22Rv1 (cell line): ENCODE measurements at regions not wholly inside any gene's neighbourhood (a gene's known extent, or its start where the extent isn't known, plus 50 kb on each side); places are given as distances from the start of the nearest gene placed in this dataset.

Source experiments
- H3K27ac ChIP-seq: fragments of 450-650 bp; 2 replicates; pipeline ENCODE4 v1.5.1; 2017
- CTCF ChIP-seq: fragments of 450-650 bp; IDR thresholded peaks from 2 replicates; pipeline ENCODE4 v1.5.1; 2017; ENCODE audit warnings: mild to moderate bottlenecking
- ZFX ChIP-seq: fragments of 450-650 bp; IDR thresholded peaks from 2 replicates; pipeline ENCODE4 v1.6.1; 2017; ENCODE audit warnings: antibody characterized with exemption, borderline replicate concordance

GRCh38 chr12:4084573-4084972 lies 189.0 kb upstream of the CCND2 start:
- TF ChIP-seq ZFX (no peak), CTCF (no peak)
- no peak overlapping the region for H3K27ac ChIP-seq

DNA sequence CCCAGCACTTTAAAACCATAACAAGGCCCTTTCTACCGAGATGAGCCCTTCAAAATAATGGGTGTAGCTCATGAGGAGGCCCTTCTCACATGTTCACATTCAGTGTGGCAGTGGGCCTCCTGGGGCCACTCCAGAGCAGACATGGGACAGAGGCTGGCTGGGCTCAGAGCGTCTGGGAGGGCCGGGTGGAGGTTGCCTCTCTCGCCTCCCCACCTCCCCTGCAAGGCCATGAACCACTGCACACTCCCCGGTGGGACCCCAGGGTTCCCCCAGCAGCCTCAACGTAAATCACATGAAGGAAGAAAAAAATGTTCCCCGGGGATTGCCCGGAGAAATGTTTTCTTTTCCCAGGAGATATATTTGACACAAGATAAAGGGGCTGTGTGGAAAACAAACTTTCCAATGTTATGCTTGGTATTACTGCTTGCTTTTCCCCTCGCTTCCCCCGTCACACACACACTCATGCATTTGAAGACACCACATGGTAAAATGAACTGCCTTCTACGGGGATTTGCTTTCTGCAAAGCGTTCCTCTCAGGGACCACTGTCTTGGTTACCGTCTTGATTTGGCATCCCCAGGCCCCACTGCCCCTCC lies 190.7 kb upstream of the CCND2 start:
- H3K27ac ChIP-seq, result no peak overlapping the region

DNA sequence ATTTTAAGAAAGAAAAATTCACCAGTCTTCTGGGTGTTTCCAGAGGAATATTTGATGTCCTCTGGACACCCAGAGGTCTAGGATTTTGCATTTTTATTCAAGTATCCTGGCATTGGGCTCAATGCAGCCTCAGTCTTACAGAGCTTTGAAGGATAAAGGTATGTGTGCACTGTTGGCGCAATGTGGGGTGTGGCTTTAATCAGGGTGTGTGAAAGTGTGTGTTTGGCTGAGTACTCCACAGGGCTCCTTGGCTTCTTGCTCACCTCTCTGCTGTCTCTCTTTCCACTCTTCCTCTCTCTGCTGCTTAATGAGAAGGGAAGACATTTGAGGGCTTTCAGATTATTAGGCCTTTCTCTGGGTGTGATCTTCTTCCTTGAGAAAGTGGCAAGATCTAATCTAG lies 193.3 kb upstream of the CCND2 start:
- TF ChIP-seq CTCF, result no peak
- TF ChIP-seq ZFX, result no peak
- no peak overlapping the region for H3K27ac ChIP-seq

More for the DNA sequence above, 190.7 kb upstream of the CCND2 start:
- TF ChIP-seq ZFX, result no peak
- no peak for TF ChIP-seq CTCF

GRCh38 chr12:4074129-4074528 lies 199.4 kb upstream of the CCND2 start:
- no peak overlapping the region for H3K27ac ChIP-seq
- TF ChIP-seq CTCF (no peak), ZFX (no peak)

DNA sequence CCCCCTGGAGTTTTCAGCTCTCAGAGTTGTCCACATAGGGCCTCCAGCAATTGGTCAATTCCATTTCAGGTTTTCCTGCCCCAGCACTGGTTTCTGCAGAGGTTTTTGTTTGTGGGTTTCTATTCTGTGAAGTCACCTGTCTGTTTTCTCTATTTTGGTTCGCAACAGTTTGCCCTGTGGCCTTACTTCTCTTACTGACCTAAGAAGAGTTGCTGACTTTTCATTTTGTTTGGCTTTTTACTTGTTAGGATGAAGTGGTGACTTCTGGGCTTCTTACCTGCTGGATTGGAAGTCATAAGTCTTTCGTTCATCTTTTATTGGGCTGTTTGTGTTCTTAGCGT lies 196.4 kb upstream of the PARP11 start:
- no peak overlapping the region for H3K27ac ChIP-seq
- no peak for TF ChIP-seq CTCF
- no peak for TF ChIP-seq ZFX

DNA sequence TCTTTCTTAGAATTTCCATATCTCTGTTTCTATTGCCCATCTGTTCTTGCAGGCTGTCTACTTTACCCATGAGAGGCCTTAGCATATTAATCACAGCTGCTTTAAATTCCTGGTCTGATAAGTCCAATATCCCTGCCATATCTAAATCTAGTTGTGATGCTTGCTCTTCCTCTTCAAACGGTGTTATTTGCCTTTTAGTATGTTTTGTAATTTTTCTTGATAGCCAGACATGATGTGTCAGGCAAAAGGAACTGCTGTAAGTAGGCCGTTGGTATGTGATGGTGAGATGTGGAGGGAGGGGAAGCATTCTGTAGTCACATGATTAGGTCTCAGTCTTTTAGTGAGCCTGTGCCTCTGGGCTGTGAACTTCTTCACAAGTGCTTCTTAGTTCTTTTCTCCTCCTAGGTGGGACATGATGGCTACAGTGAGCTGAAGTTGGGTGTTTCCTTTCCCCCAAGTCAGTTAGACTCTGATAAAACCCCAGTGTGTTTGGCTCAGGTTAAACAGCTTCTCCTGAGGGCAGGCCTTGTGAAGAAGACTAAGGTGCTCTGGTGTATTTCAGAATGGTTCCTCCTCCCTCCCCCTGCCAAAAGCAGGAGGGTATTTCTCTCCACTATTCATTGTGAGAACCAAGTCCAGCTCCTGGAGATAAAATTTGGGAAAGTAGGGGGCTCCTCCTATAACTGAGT lies 195.9 kb upstream of the PARP11 start:
- no peak for TF ChIP-seq CTCF
- TF ChIP-seq ZFX, result no peak
- H3K27ac ChIP-seq, result no peak overlapping the region

DNA sequence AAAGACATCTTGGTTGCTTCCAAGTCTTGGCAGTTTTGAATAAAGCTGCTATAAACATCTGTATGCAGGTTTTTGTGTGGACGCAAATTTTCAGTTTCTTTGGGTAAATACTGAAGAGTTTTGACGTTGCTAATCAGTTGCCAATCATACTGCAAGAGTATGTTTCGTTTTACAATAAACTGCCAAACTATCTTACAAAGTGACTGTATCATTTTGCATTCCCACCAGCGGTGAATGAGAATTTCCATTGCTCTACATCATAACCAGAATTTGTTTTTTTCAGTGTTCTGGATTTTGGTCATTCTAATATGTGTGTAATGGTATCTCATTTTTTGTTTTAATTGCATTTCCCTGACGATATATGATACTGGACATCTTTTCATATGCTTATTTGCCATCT lies 190.8 kb upstream of the PARP11 start:
- TF ChIP-seq CTCF (no peak), ZFX (no peak)

More for the DNA sequence above, 190.8 kb upstream of the PARP11 start:
- no peak overlapping the region for H3K27ac ChIP-seq
